ENCODE measurements at regions not wholly inside any gene's neighbourhood (a gene's known extent, or its start where the extent isn't known, plus 50 kb on each side); places are given as distances from the start of the nearest gene placed in this dataset.

- DNase-seq: no peak
These were observed 55.1 kb upstream of the LAMA2 start for GRCh38 chr6:128827675-128828464.

DNA sequence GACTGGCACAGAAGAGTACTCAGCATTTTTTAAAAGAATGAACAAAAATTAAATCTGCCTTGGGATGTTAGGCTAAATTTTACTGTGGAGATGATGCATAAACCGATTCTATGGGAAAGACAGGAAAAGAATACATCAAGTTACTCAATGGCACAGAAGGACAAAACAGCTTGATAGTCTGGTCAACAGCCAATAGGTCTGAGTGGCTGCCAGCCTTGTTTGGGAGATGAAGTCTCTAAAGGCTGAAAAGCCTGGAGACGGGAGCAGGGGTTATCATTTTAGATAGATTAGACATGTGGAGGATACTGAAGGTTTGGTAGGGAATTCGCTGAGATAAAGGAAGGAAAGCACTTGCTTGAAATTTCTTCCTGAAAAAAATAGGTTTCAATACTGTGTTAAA lies 56.3 kb upstream of the LAMA2 start:
- DNase-seq: no peak

GRCh38 chr6:128822271-128822670 lies 60.7 kb upstream of the LAMA2 start:
- DNase-seq: no peak

DNA sequence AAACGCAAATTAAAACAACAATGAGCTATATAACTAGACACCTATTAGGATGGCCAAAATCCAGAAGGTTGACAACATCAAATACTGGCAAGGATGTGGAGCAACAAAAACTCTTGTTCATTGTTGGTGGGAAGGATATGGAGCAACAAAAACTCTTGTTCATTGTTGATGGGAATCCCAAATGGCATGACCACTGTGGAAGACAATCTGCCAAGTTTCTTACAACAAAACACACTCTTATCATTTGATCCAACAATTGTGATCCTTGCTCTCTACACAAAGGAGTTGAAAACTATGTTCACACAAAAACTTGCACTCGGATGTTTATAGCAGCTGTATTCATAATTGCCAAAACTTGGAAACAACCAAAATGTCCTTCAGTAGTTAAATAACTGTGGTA lies 61.8 kb upstream of the LAMA2 start:
- DNase-seq: no peak

DNA sequence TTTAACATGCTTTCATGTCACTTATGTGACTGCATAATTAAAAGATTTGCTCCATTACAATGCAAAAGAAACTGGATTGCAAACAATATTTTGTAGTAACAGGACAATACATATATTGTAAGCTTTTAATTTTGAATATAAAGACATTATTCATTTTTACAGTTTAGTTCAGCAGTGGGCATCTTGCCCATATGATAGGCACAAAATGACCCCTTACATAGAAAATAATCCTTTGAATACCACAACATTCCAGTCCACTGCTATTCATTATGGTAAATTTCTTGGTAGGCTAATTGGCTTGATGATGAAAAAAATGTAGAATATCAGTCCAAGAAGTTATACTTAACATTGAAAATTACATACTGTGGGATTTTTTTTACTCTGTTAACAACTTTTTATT lies 74.1 kb upstream of the LAMA2 start:
- DNase-seq: no peak

DNA sequence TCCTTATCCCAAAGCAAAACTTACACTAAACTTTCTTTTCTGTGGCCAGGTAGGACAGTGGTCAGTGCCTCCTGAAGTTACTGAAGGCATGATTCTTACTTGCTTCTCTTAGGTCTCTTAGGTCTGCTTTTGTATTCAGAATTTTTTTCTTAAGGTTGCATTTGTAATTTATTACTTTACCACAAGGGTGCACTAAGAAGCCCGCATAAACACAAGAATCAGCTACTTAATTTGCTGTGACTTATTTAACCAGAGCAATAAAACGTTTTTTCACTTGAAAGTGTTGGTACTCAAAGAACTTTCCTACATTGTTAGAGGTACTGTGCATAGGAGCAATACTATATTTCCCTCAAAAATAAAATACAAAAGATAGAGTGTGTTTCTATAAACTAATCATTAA lies 75.4 kb upstream of the LAMA2 start:
- DNase-seq: peak; percentile 6

DNA sequence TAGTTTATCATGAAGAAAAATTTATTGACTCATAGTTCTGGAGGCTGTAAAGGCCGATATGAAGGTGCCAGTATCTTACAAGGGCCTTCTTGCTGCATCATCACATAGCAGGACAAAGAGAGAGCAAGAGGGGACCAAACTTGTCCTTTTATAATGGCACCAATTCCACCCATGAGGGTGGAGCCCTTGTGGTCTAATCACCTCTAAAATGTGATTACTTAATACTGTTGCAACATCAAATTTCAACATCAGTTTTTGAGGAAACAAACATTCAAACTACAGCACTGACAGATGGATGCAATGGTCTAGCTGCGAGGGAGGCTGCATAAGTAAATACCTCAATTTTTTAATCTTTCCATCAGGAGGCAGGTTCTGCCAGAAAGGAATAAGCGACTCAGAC lies 76.7 kb upstream of the LAMA2 start:
- no peak for DNase-seq

DNA sequence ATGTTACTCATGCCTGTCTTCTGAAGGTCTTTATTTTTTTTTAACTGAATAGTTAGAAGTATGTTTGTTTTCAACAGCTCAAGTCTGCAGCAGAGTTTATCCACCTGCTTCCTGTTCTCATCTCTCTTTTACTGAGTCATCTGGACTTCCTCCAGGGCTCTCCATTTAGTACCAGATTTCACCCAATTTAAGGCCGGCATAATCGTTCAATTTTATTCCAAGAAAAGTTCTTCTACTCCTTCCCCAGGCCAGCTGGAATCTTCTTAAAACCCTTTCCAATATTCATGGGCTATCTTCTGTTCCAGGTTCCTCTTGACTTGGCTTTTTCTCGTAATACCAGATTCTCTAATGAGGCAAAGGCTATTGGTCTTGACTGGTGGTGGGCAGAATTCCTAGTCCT lies 79.0 kb upstream of the LAMA2 start:
- no peak for DNase-seq

DNA sequence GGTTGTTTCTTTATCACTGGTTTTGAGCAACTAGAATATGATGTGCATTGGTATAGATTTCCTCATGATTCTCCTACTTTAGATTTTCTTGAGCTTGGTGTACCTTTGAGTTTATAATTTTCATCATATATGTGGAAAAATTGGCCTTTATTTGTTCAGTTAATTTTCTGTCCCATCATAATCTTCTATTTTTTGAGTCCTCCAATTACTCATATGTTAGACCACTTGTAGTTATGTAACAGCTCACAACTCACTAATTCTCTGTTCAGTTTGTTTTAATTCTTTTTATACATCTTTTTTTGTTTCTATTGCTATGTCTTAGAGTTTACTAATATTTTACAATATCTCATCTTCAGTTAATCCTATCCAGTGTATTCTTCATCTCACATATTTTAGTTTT lies 81.3 kb upstream of the LAMA2 start:
- no peak for DNase-seq

DNA sequence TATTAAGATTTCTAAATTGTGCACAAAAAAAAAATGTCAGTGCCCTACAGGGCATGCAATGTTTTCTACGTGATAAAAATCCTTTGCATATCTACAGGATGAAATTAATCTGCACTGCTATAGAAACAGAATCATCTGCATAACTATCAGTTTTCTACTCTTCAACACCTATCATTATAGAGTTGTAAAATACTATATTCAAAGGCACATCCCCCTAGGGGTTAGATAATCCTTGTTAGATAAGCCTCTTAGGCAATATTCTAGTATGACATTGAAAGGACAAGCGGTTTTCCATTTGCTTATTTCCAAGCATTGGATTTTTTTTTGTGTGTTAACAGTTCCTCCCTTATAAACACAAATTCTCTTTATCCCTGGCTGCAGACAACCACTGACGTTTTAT lies 98.7 kb upstream of the LAMA2 start:
- DNase-seq: no peak

GRCh38 chr6:128768187-128768586 lies 114.8 kb upstream of the LAMA2 start:
- no peak for DNase-seq

GRCh38 chr6:128767705-128768104 lies 115.2 kb upstream of the LAMA2 start:
- DNase-seq: no peak

DNA sequence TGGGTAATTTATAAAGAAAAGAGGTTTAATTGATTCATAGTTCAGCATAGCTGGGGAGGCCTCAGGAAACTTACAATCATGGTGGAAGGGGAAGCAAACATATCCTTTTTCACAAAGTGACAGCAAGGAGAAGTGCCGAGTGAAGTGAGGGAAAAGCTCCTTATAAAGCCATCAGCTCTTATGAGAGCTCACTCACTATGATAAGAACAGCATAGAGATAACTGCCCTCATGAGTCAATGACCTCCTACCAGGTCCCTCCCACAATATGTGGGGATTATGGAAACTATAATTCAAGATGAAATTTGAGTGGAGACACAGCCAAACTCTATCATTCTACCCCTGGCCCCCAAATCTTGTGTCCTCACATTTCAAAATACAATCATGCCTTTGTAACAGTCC lies 115.8 kb upstream of the LAMA2 start:
- DNase-seq: no peak

- DNase-seq: no peak
These were observed 119.2 kb upstream of the LAMA2 start for GRCh38 chr6:128763599-128764300.

DNA sequence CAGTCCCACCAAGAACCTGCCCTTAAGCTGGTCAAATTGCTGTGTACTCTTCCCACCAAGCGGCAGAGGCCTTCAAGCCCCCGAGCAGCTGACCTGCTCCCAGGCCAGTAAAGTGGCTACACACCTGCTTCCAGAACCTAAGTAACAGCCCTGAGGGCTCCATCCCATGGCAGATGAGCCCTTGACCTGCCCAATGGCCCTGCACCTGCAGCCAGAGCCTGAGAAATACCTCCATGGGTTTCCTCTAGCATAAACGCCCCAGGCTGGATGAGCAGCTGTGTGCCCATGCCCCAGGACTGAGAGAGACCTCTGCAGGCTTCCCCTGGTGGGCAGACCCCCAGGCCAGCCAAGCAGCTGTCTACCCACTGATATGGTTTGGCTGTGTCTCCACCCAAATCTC lies 123.0 kb upstream of the LAMA2 start:
- DNase-seq: no peak

DNA sequence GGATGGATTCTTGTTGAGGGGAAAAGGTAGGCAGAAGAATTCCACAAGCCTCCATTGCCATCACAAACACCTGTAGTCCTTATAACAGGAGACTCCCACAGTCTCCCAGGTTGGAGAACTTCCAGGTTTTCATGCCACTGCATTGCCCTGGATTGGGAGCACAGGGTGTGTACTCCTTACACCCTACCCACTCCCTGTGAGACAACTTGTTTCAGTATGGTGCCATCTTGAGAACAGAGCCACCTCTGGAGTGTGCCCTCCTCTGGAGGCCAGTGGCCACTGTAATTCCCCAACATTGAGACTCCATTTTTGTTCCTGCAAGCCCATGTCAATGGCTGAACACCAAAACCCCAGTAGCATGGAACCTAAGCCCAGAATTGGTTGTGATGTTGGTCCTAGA lies 123.5 kb upstream of the LAMA2 start:
- DNase-seq: no peak

- no peak for DNase-seq
These were observed 125.0 kb upstream of the LAMA2 start for GRCh38 chr6:128757961-128758360.

DNA sequence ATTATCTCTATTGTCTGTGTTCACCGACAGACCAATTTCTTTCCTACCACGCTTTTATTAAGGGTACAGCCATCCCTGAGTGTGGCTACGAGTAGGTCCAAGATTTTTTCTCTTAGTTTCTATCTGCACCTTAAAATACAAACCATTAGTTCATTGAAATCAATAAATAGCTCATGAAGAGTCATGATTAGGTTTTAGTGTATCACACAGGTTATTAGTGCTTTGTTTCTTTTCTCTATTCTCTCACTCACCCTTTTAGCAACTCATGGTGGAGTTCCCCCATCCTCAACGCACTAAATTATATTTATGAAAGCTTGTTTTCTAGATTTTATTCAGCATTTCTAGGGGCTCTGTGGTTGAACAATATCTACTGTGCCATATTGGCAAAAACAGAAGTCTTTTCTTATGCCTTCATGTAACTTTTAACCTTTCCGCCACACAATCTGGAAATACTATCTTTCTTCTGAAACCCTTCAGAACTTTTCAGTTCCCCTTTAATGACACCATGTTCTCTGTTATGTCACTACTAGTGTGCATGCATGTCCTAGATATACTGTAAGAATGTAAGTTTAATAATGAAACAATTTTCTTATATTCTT lies 128.2 kb upstream of the LAMA2 start:
- peak; percentile 23 for DNase-seq

DNA sequence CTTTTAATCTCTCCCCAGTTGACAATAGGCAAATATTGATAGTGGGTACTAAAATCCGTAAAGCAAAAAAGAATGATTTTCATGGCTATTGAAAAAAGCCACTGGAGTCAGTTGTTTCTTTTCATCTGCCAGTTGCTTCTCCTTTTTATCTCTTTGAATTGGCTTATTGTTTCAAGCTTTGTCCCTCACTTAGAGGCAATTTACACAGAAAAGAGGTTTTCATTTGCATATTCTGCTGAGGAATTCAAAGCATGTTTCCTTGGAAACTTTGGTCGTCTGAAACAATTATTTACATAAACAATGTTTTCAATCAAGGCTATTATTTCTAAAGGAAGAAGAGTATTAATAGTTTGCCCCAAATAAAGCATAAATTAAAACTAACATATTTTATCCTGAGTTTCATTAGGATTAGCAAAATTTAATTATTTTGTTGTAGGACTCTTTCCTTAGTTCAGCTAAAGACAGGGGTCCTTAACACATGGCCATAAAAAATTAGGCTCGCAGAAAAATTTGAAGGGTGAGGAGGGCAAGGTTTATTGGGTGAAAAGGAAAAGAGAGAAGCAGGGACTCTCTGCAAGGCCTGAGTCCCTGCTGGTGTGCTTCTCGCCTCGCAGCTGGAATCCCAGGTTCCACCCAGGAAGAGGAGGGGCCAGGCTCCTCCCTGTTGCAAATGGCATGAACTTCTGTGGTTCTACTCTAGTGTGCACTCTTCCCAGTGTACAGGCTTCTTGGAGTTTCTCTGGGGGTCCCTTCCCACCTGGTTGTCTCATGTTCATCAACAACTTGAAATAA lies 138.8 kb upstream of the LAMA2 start:
- no peak for DNase-seq

DNA sequence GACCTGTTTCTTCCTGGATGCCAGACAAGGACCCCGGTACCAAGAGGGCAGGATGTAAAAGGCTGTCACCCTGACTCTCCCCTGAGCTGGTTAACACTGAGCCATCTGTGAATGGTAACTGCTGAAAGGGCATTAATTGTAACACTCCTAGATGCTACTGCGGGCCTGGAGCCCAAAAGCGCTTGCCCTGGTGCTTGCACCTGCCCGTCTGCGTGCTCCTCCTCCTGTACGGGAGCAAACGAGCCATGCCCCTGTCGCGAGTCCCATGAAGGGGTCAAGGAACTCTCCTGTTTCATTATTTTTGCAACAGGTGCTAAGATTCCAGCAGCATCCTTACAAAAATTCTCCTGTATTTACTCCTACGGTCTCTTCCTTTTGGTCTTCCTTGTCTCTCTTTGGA lies 140.0 kb upstream of the LAMA2 start:
- no peak for DNase-seq

GRCh38 chr6:128740951-128741350 lies 142.0 kb upstream of the LAMA2 start:
- DNase-seq: no peak

- DNase-seq: no peak
These were observed 143.8 kb upstream of the LAMA2 start for GRCh38 chr6:128739112-128739511.

DNA sequence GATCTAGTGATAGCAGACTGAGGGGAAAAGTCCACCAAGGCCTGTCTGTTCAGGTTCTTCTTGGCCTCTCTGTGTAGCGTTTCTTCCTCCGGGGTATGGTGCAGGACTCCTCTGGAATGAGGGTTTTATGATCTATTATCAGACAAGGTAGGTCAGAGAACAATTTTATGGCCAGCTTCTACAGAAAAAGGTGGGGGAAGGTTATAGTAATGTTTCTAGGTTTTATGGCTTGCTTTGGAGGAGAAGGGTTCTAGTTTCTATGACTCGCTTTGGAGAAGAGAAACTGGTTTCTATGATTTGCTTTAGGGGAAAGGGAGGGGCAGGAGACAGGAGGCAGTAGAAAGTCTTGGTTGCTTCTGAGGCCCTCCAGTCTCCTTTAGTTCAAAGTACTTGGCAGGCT lies 144.8 kb upstream of the LAMA2 start:
- no peak for DNase-seq

DNA sequence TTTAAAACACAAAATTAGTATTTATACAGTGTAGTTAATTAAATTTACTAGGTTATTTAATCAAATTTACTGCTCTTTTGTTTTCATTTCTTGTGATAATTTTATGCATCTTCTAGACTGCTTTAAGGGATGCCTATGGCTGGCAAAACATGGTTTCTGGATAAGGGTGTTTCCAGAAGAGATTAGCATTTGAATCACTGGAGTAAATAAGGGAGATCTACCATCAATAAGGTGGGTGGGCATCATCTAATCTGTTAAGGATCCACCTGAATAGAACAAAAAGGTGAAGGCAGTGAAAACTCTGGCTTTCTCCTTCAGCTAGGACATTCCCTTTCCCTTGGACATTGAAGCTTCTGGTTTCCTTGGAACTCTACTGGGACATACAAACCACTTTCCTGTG lies 146.2 kb upstream of the LAMA2 start:
- no peak for DNase-seq
